ENCODE measurements at regions not wholly inside any gene's neighbourhood (a gene's known extent, or its start where the extent isn't known, plus 50 kb on each side); places are given as distances from the start of the nearest gene placed in this dataset.

- no peak for DNase-seq (ENCODE audit: low spot score in 2 of 2)
- no peaks in the 10 kb centered on the region for H3K36me3 ChIP-seq
- TF ChIP-seq CTCF (IDR thresholded peaks at IDR 0.05) (no peak), POLR2A (IDR thresholded peaks at IDR 0.05) (no peak), POLR2AphosphoS5 (IDR thresholded peaks at IDR 0.05) (no peak)
- H3K4me1 ChIP-seq, result no peaks in the 10 kb centered on the region
- intact Hi-C loops (cut with DNase I; ENCODE audit: low total_unique reads), result no loop called here
- H3K27ac ChIP-seq, result no peak overlapping the region
- H3K9me3 ChIP-seq, result no peaks in the 10 kb centered on the region
- peaks cover 0 to 2% of the 10 kb centered on the region in 2 donors for H3K27me3 ChIP-seq
- no peak overlapping the region for H3K4me3 ChIP-seq
Observed at GRCh38 chr15:96600350-96600749, 269.9 kb downstream of the NR2F2 start.

GRCh38 chr15:96606617-96607016, 276.1 kb downstream of the NR2F2 start:
- TF ChIP-seq POLR2A (IDR thresholded peaks at IDR 0.05) (no peak), CTCF (IDR thresholded peaks at IDR 0.05) (no peak), POLR2AphosphoS5 (IDR thresholded peaks at IDR 0.05) (no peak)
- no peak for DNase-seq (ENCODE audit: low spot score in 2 of 2)
- peaks cover 0 to 6% of the 10 kb centered on the region in 2 donors for H3K27me3 ChIP-seq

GRCh38 chr15:96610757-96611156, 280.3 kb downstream of the NR2F2 start:
- Histone ChIP-seq H3K4me3 (no peak overlapping the region), H3K36me3 (no peaks in the 10 kb centered on the region), H3K27me3 (peaks cover 0 to 4% of the 10 kb centered on the region in 2 donors), H3K27ac (no peak overlapping the region), H3K4me1 (no peaks in the 10 kb centered on the region), H3K9me3 (peaks cover 0 to 14% of the 10 kb centered on the region in 2 donors)
- intact Hi-C loops (cut with DNase I; ENCODE audit: low total_unique reads), result no loop called here
- DNase-seq (ENCODE audit: low spot score in 2 of 2), result no peak
- TF ChIP-seq POLR2AphosphoS5 (IDR thresholded peaks at IDR 0.05), result no peak
- TF ChIP-seq POLR2A (IDR thresholded peaks at IDR 0.05), result no peak
- TF ChIP-seq CTCF (IDR thresholded peaks at IDR 0.05), result no peak

More at GRCh38 chr15:96606617-96607016, 276.1 kb downstream of the NR2F2 start:
- Histone ChIP-seq H3K36me3 (no peaks in the 10 kb centered on the region), H3K4me3 (no peak overlapping the region), H3K27ac (no peak overlapping the region), H3K4me1 (no peaks in the 10 kb centered on the region), H3K9me3 (no peaks in the 10 kb centered on the region)
- intact Hi-C loops (cut with DNase I; ENCODE audit: low total_unique reads), result no loop called here

GRCh38 chr15:96612917-96613316, 282.4 kb downstream of the NR2F2 start:
- DNase-seq (ENCODE audit: low spot score in 2 of 2), result no peak
- no peaks in the 10 kb centered on the region for H3K36me3 ChIP-seq
- no peaks in the 10 kb centered on the region for H3K4me1 ChIP-seq
- intact Hi-C loops (cut with DNase I; ENCODE audit: low total_unique reads), result no loop called here
- H3K27ac ChIP-seq, result no peak overlapping the region
- no peak for TF ChIP-seq POLR2AphosphoS5 (IDR thresholded peaks at IDR 0.05)
- no peak for TF ChIP-seq POLR2A (IDR thresholded peaks at IDR 0.05)
- no peak for TF ChIP-seq CTCF (IDR thresholded peaks at IDR 0.05)
- peaks cover 0 to 14% of the 10 kb centered on the region in 2 donors for H3K9me3 ChIP-seq
- H3K4me3 ChIP-seq, result no peak overlapping the region
- H3K27me3 ChIP-seq, result peaks cover 0 to 7% of the 10 kb centered on the region in 2 donors

GRCh38 chr15:96619174-96619573, 288.7 kb downstream of the NR2F2 start:
- H3K9me3 ChIP-seq, result peaks cover 0 to 4% of the 10 kb centered on the region in 2 donors
- H3K27me3 ChIP-seq, result peaks cover 0 to 6% of the 10 kb centered on the region in 2 donors
- no peak for TF ChIP-seq POLR2AphosphoS5 (IDR thresholded peaks at IDR 0.05)
- no peak for TF ChIP-seq CTCF (IDR thresholded peaks at IDR 0.05)
- TF ChIP-seq POLR2A (IDR thresholded peaks at IDR 0.05), result no peak
- no peak overlapping the region for H3K4me3 ChIP-seq
- H3K36me3 ChIP-seq, result no peaks in the 10 kb centered on the region
- DNase-seq (ENCODE audit: low spot score in 2 of 2), result no peak
- H3K4me1 ChIP-seq, result no peaks in the 10 kb centered on the region
- intact Hi-C loops (cut with DNase I; ENCODE audit: low total_unique reads), result no loop called here
- H3K27ac ChIP-seq, result no peak overlapping the region

Data from breast epithelium (tissue), 4 donors.